OCI-LY7 (cell line): ENCODE measurements at regions not wholly inside any gene's neighbourhood (a gene's known extent, or its start where the extent isn't known, plus 50 kb on each side); places are given as distances from the start of the nearest gene placed in this dataset.
"Not testable (repeated sequence)": the region's sequence is repeated elsewhere in the genome, so short reads cannot be mapped to it uniquely, and the experiment has no call there.

Experiments used
- BruUV-seq: library from RNA; stranded (reverse); fragments of 400-500 nt; replicated peaks from 2 replicates; lab custom pipeline; 2021; lab: Mats Ljungman, UMichigan
- CTCF ChIA-PET: fragments of 300-600 bp; sonication (Branson Sonifier 250); formaldehyde crosslinking; loops from one replicate; lab custom pipeline; 2022; ENCODE audit warnings: antibody characterized with exemption; ENCODE audit not compliant: unreplicated experiment; lab: Charles Lee
- POLR2A ChIA-PET: fragments of 300-600 bp; sonication (Branson Sonifier 250); formaldehyde crosslinking; loops from one replicate; lab custom pipeline; 2022; ENCODE audit warnings: antibody characterized with exemption; lab: Charles Lee
- DNase-seq: peaks from one replicate; pipeline ENCODE4 v3.0.0-alpha.2; 2015; ENCODE audit warnings: low spot score
- H2AFZ ChIP-seq: fragments of 200-600 bp; sonication (generic), shearing (Covaris generic); 2 replicates; pipeline ENCODE4 v1.6.1; 2014; ENCODE audit warnings: mild to moderate bottlenecking, antibody characterized with exemption, low read length, moderate library complexity
- H3K27ac ChIP-seq: fragments of 200-600 bp; sonication (generic); 2 replicates; pipeline ENCODE4 v1.5.1; 2014; ENCODE audit warnings: mixed run types, low read depth, mild to moderate bottlenecking, moderate library complexity, low read length, inconsistent platforms; ENCODE audit not compliant: poor library complexity, severe bottlenecking
- H3K36me3 ChIP-seq: fragments of 200-600 bp; sonication (generic); 2 replicates; pipeline ENCODE4 v1.6.1; 2014; ENCODE audit warnings: mild to moderate bottlenecking, antibody characterized with exemption, low read length, moderate library complexity, mixed read lengths; ENCODE audit not compliant: insufficient read depth
- H3K4me1 ChIP-seq: fragments of 200-600 bp; sonication (generic); 2 replicates; pipeline ENCODE4 v1.5.1; 2014; ENCODE audit warnings: mild to moderate bottlenecking, low read length; ENCODE audit not compliant: insufficient read depth, poor library complexity, severe bottlenecking
- H3K4me2 ChIP-seq: fragments of 200-600 bp; sonication (generic); 2 replicates; pipeline ENCODE4 v1.6.1; 2014; ENCODE audit warnings: mild to moderate bottlenecking, low read length
- H3K4me3 ChIP-seq: fragments of 200-600 bp; sonication (generic); 2 replicates; pipeline ENCODE4 v1.5.1; 2014; ENCODE audit warnings: mild to moderate bottlenecking, low read depth, low read length; ENCODE audit not compliant: poor library complexity, severe bottlenecking
- H3K79me2 ChIP-seq: fragments of 200-600 bp; sonication (generic); 2 replicates; pipeline ENCODE4 v1.6.1; 2016; ENCODE audit warnings: low read depth, mild to moderate bottlenecking, low read length, moderate library complexity, mixed read lengths; ENCODE audit not compliant: insufficient read depth
- H3K9me2 ChIP-seq: fragments of 200-600 bp; sonication (generic); 2 replicates; pipeline ENCODE4 v1.6.1; 2016; ENCODE audit warnings: mild to moderate bottlenecking, low read length, mixed read lengths; ENCODE audit not compliant: insufficient read depth
- H3K9me3 ChIP-seq: fragments of 200-600 bp; sonication (generic); 2 replicates; pipeline ENCODE4 v1.6.1; 2014; ENCODE audit warnings: mild to moderate bottlenecking, mixed run types, low read length, mixed read lengths
- H4K20me1 ChIP-seq: fragments of 200-600 bp; sonication (generic); 2 replicates; pipeline ENCODE4 v1.6.1; 2014; ENCODE audit warnings: mild to moderate bottlenecking, antibody characterized with exemption, low read length, moderate library complexity, mixed read lengths; ENCODE audit not compliant: insufficient read depth
- EZH2phosphoT487 ChIP-seq: fragments of 200-600 bp; sonication (generic); IDR thresholded peaks from 2 replicates; pipeline ENCODE4 v1.6.1; 2018; ENCODE audit warnings: low read depth, borderline replicate concordance, mild to moderate bottlenecking, mixed run types, antibody characterized with exemption, low read length, moderate library complexity, mixed read lengths
- intact Hi-C: fragments of 100-400 bp; cut with micrococcal nuclease; formaldehyde crosslinking; loops from one replicate; pipeline ENCODE4 v1.10.0; 2022; ENCODE audit not compliant: unreplicated experiment
- TF ChIP-seq, protein P1 (sequence below): fragments of 200-600 bp; sonication (generic); conservative IDR thresholded peaks from 2 replicates; pipeline ENCODE4 v1.5.1; 2014; ENCODE audit warnings: mild to moderate bottlenecking, antibody characterized with exemption, low read length, moderate library complexity, mixed read lengths

- no peak overlapping the region for H3K4me3 ChIP-seq
- H3K9me3 ChIP-seq = no peaks in the 10 kb centered on the region
- intact Hi-C loops = no loop called here
- H3K27ac ChIP-seq = no peak overlapping the region
- BruUV-seq = no TSS peak
- POLR2A ChIA-PET = no interaction called here
- H2AFZ ChIP-seq = no peak overlapping the region
- H3K4me1 ChIP-seq = no peaks in the 10 kb centered on the region
- H4K20me1 ChIP-seq = no peaks in the 10 kb centered on the region
- no peaks in the 10 kb centered on the region for H3K79me2 ChIP-seq
- no peak overlapping the region for H3K4me2 ChIP-seq
- TF ChIP-seq EZH2phosphoT487 = no peak
- TF ChIP-seq, protein P1, sequence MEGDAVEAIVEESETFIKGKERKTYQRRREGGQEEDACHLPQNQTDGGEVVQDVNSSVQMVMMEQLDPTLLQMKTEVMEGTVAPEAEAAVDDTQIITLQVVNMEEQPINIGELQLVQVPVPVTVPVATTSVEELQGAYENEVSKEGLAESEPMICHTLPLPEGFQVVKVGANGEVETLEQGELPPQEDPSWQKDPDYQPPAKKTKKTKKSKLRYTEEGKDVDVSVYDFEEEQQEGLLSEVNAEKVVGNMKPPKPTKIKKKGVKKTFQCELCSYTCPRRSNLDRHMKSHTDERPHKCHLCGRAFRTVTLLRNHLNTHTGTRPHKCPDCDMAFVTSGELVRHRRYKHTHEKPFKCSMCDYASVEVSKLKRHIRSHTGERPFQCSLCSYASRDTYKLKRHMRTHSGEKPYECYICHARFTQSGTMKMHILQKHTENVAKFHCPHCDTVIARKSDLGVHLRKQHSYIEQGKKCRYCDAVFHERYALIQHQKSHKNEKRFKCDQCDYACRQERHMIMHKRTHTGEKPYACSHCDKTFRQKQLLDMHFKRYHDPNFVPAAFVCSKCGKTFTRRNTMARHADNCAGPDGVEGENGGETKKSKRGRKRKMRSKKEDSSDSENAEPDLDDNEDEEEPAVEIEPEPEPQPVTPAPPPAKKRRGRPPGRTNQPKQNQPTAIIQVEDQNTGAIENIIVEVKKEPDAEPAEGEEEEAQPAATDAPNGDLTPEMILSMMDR = no peak
- H3K9me2 ChIP-seq = no peaks in the 10 kb centered on the region
- CTCF ChIA-PET = no interaction called here
- H3K36me3 ChIP-seq = no peaks in the 10 kb centered on the region
- DNase-seq = no peak
Measured at GRCh38 chr7:109582211-109582610, 1012.5 kb downstream of the DNAJB9 start.

GRCh38 chr7:109596948-109597347 lies 1027.3 kb downstream of the DNAJB9 start:
- BruUV-seq, POLR2A ChIA-PET, H4K20me1 ChIP-seq, H3K4me1 ChIP-seq, CTCF ChIA-PET, H3K36me3 ChIP-seq, intact Hi-C loops, H3K79me2 ChIP-seq, H3K4me3 ChIP-seq, H3K9me3 ChIP-seq, DNase-seq, H3K27ac ChIP-seq, H2AFZ ChIP-seq, H3K9me2 ChIP-seq, H3K4me2 ChIP-seq: not testable (repeated sequence)

- intact Hi-C loops = no loop called here
- Histone ChIP-seq H3K36me3 (no peaks in the 10 kb centered on the region), H3K4me2 (no peak overlapping the region), H2AFZ (no peak overlapping the region), H3K9me3 (no peaks in the 10 kb centered on the region), H3K4me1 (no peaks in the 10 kb centered on the region), H3K79me2 (no peaks in the 10 kb centered on the region), H3K27ac (no peak overlapping the region), H3K4me3 (no peak overlapping the region), H4K20me1 (no peaks in the 10 kb centered on the region), H3K9me2 (no peaks in the 10 kb centered on the region)
- ChIA-PET CTCF (no interaction called here), POLR2A (interaction anchor here (0.6 to 0.7 kb wide), 3 partner anchors 31 to 1949 kb away, joined by 3 to 4 read pairs (median 4); no protein-coding TSS in a partner anchor)
- TF ChIP-seq, protein P1 = no peak
- TF ChIP-seq EZH2phosphoT487 = no peak
- DNase-seq = no peak
- no TSS peak for BruUV-seq
Measured at GRCh38 chr7:109611656-109612055, 1042.0 kb downstream of the DNAJB9 start.
